ENCODE measurements at regions not wholly inside any gene's neighbourhood (a gene's known extent, or its start where the extent isn't known, plus 50 kb on each side); places are given as distances from the start of the nearest gene placed in this dataset.
"Not testable (repeated sequence)": the region's sequence is repeated elsewhere in the genome, so short reads cannot be mapped to it uniquely, and the experiment has no call there.

DNA sequence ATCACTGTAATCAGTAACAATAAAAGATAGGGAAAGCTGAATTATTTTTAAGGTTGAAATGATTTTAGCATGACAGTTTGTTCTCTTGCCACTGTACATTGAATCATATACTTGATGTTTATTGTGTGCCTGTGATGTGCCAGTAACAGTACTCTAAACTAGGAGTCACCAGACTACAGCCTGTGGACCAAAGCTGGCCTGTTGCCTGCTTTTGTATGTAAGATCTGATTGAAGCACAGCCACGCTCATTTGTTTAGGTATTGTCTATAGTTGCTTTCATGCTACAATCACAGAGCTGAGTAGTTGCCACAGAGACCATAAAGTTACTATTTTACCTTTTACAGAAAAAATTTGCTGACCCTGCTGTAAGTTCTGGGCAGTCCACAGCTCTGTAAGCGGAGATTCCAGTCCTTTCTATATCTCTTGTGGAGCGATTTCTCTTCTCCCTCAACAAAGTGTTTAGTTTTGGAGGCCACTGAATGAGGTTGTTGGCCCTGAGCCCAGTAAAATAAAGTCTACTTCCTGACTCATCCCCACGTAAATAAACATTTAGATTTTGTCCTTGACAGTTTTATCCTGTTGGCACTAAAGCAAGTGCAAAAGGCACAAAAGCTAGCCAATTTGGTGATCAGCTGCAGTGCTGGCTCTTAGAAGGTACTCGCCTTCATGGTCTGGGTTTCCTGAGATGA is 173.7 kb upstream of the VKORC1L1 start:
- H3K4me1 ChIP-seq (ENCODE audit: control insufficient read depth, insufficient read depth, low read length, poor library complexity, severe bottlenecking); H3K36me3 ChIP-seq (ENCODE audit: control insufficient read depth, insufficient read depth, low read length); H3K9me3 ChIP-seq (ENCODE audit: control insufficient read depth in 2 of 2, low read length in 2 of 2); H3K4me3 ChIP-seq (ENCODE audit: low read depth, low read length); DNase-seq; H3K27ac ChIP-seq (ENCODE audit: insufficient read depth, low read length, poor library complexity, severe bottlenecking); H3K27me3 Mint-ChIP-seq; ATAC-seq (ENCODE audit: low read depth in 2 of 2); H3K36me3 Mint-ChIP-seq; H3K27me3 ChIP-seq (ENCODE audit: control insufficient read depth, insufficient read depth, low read length); H3K4me3 Mint-ChIP-seq; H3K9me3 Mint-ChIP-seq; H3K27ac Mint-ChIP-seq; H3K4me1 Mint-ChIP-seq: not testable (repeated sequence)

DNA sequence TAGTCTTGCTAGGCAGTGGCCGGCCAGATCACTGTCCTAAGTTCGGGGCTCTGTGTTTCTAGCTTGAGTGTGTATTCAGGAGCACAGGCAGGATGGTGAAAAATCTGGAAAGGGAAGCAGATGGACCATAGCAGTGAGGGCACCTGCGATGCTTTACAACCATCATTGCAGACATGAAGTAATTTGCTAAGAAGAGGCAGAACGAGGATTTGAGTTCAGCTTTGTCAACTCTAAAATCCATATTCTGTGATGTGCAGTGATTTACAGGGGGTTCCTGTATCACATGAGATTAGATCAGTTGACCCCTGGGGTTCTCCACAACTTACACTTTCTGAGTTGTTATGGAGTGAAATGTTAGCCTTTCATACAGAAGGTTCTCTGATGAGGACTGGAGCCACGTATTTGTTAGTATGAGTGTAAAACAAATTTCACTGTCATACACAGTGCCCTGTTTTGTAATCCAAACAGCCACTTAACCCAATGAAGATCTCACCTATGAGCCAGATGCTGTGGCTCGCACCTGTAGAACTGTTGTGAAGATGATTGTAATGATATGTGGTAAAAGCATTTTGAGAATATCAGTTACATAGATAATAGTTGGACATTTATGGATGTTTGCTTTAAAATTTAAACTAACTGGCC is 173.0 kb upstream of the VKORC1L1 start:
- not testable (repeated sequence) for H3K27ac ChIP-seq (ENCODE audit: insufficient read depth, low read length, poor library complexity, severe bottlenecking); H3K4me3 Mint-ChIP-seq; DNase-seq; H3K4me1 Mint-ChIP-seq; H3K27ac Mint-ChIP-seq; H3K36me3 Mint-ChIP-seq; H3K9me3 Mint-ChIP-seq; H3K9me3 ChIP-seq (ENCODE audit: control insufficient read depth in 2 of 2, low read length in 2 of 2); H3K27me3 ChIP-seq (ENCODE audit: control insufficient read depth, insufficient read depth, low read length); H3K4me1 ChIP-seq (ENCODE audit: control insufficient read depth, insufficient read depth, low read length, poor library complexity, severe bottlenecking); ATAC-seq (ENCODE audit: low read depth in 2 of 2); H3K4me3 ChIP-seq (ENCODE audit: low read depth, low read length); H3K36me3 ChIP-seq (ENCODE audit: control insufficient read depth, insufficient read depth, low read length); H3K27me3 Mint-ChIP-seq

DNA sequence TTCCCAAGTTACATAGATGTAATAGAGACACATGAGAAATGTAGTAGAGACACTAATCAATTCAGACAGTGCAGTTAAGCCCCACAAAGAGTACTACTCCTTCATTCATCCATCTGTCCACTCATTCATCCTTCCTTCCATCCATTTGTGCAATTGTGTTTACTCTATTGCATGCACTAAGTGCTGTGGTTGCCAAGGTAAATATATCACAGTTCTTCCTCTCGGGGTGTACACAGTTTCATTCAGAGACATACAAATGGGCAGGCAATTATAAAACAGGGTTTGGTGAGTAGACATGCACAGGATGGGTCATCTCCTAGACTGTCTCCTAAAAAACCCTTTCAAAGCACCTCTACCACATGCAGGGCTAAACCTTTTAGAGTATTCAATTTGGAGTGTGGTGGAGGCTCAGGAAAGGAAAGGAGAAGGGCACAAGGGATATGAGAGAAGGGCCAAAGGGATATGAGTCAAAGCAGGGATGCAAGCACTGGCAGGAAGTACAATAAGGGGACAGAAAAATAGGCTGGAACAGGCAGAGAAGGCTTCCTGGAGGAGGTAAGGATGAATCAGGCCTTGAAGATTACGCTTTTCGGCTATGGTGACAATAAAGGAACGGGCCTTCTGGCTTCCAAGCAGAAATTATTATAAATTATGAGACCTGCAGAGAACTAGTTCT is 153.6 kb upstream of the VKORC1L1 start:
- not testable (repeated sequence) for H3K9me3 Mint-ChIP-seq; H3K27me3 Mint-ChIP-seq; H3K4me3 Mint-ChIP-seq; H3K27ac ChIP-seq (ENCODE audit: insufficient read depth, low read length, poor library complexity, severe bottlenecking); H3K27ac Mint-ChIP-seq; H3K27me3 ChIP-seq (ENCODE audit: control insufficient read depth, insufficient read depth, low read length); ATAC-seq (ENCODE audit: low read depth in 2 of 2); H3K4me1 ChIP-seq (ENCODE audit: control insufficient read depth, insufficient read depth, low read length, poor library complexity, severe bottlenecking); H3K4me3 ChIP-seq (ENCODE audit: low read depth, low read length); H3K9me3 ChIP-seq (ENCODE audit: control insufficient read depth in 2 of 2, low read length in 2 of 2); H3K36me3 ChIP-seq (ENCODE audit: control insufficient read depth, insufficient read depth, low read length); H3K4me1 Mint-ChIP-seq; DNase-seq; H3K36me3 Mint-ChIP-seq

DNA sequence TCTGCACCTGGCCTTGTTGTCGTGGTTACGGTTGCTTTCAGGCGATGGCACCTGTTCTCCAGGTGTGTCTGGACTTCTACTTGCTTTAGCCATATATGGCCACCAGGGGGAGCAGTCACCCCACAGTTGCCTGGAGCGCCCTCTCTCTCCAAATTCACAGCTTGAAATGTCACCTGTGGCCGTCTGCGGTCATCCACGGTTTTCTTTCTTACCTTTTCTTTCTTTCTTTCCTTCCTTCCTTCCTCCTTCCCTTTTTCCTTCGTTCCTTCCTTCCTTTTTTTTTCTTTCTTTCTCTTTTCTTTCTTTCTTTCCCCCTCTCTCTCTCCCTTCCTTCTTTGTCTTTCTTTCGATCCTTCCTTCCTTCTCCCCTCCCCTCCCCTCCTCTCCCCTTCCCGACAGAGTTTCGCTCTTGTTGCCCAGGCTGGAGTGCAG is 150.5 kb upstream of the VKORC1L1 start:
- Mint-ChIP-seq H3K27ac (peak overlapping the region in 1 of 3 donors; percentile 64), H3K4me3 (no peak overlapping the region), H3K9me3 (no peaks in the 10 kb centered on the region), H3K36me3 (peaks cover 12% of the 10 kb centered on the region), H3K4me1 (peaks cover 0 to 10% (median 4%) of the 10 kb centered on the region in 4 donors), H3K27me3 (no peaks in the 10 kb centered on the region)
- Histone ChIP-seq H3K36me3 (ENCODE audit: control insufficient read depth, insufficient read depth, low read length) (no peaks in the 10 kb centered on the region), H3K27ac (ENCODE audit: insufficient read depth, low read length, poor library complexity, severe bottlenecking) (no peak overlapping the region), H3K4me3 (ENCODE audit: low read depth, low read length) (no peak overlapping the region), H3K9me3 (ENCODE audit: control insufficient read depth in 2 of 2, low read length in 2 of 2) (no peaks in the 10 kb centered on the region), H3K27me3 (ENCODE audit: control insufficient read depth, insufficient read depth, low read length) (no peaks in the 10 kb centered on the region), H3K4me1 (ENCODE audit: control insufficient read depth, insufficient read depth, low read length, poor library complexity, severe bottlenecking) (no peaks in the 10 kb centered on the region)
- peak; percentile 59 to 74 (median 64) for DNase-seq
- ATAC-seq (ENCODE audit: low read depth in 2 of 2) = peak; percentile 58 to 69

DNA sequence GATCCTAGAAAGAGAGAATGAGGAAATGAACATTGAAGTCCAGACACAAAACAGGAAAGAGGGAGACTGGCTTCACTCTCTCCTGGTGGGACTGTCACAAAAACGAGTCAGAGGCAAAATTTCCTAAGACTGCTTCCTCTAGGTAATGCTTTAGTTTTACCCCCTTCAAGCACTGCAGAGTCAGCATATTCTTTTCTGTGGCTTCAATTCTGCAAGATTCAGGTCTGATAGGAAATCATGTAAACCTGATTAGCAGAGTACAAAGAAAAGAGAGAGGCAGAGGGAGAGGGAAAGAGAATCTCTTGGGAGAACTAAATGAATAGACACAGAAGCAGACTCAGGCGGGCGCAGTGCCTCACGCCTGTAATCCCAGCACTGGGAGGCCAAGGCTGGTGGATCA is 145.7 kb upstream of the VKORC1L1 start:
- Mint-ChIP-seq H3K36me3 (peaks cover 11% of the 10 kb centered on the region), H3K4me1 (peaks cover 2 to 12% (median 5%) of the 10 kb centered on the region in 4 donors), H3K27ac (peak overlapping the region in 1 of 3 donors; percentile 54)
- H3K36me3 ChIP-seq (ENCODE audit: control insufficient read depth, insufficient read depth, low read length); H3K4me3 Mint-ChIP-seq; H3K27ac ChIP-seq (ENCODE audit: insufficient read depth, low read length, poor library complexity, severe bottlenecking); H3K9me3 ChIP-seq (ENCODE audit: control insufficient read depth in 2 of 2, low read length in 2 of 2); H3K9me3 Mint-ChIP-seq; H3K27me3 Mint-ChIP-seq; H3K4me3 ChIP-seq (ENCODE audit: low read depth, low read length); ATAC-seq (ENCODE audit: low read depth in 2 of 2); H3K4me1 ChIP-seq (ENCODE audit: control insufficient read depth, insufficient read depth, low read length, poor library complexity, severe bottlenecking); DNase-seq; H3K27me3 ChIP-seq (ENCODE audit: control insufficient read depth, insufficient read depth, low read length): not testable (repeated sequence)

DNA sequence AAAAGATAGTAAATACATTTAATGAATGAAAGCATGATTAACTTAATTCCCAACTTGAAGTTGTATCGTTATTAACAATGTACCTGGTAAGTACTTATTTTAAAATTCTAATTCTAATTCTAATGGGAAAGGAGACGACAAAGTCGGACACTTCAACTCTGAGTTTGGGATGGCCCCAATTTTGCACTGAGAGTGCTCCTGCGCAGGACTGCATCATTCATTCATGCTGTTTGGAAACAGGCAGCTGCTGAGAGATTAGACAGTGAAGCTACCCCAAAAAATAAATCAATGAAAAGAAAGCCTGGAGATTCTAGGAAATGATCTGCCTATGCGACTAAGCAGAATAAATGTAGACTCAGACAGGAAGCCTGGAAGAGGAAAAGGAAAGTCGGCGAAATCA is 141.7 kb upstream of the VKORC1L1 start:
- Mint-ChIP-seq H3K36me3 (peaks cover 6% of the 10 kb centered on the region), H3K4me1 (peaks cover 0 to 9% (median 4%) of the 10 kb centered on the region in 4 donors), H3K9me3 (no peaks in the 10 kb centered on the region), H3K4me3 (peak overlapping the region in 2 of 4 donors; percentile 50 to 62), H3K27ac (peak overlapping the region in 1 of 3 donors; percentile 91), H3K27me3 (no peaks in the 10 kb centered on the region)
- peaks cover 5% of the 10 kb centered on the region for H3K4me1 ChIP-seq (ENCODE audit: control insufficient read depth, insufficient read depth, low read length, poor library complexity, severe bottlenecking)
- H3K27me3 ChIP-seq (ENCODE audit: control insufficient read depth, insufficient read depth, low read length) = no peaks in the 10 kb centered on the region
- ATAC-seq (ENCODE audit: low read depth in 2 of 2) (no peak), DNase-seq (no peak)
- H3K36me3 ChIP-seq (ENCODE audit: control insufficient read depth, insufficient read depth, low read length) = no peaks in the 10 kb centered on the region
- H3K9me3 ChIP-seq (ENCODE audit: control insufficient read depth in 2 of 2, low read length in 2 of 2) = no peaks in the 10 kb centered on the region
- H3K27ac ChIP-seq (ENCODE audit: insufficient read depth, low read length, poor library complexity, severe bottlenecking) = no peak overlapping the region
- H3K4me3 ChIP-seq (ENCODE audit: low read depth, low read length) = no peak overlapping the region

DNA sequence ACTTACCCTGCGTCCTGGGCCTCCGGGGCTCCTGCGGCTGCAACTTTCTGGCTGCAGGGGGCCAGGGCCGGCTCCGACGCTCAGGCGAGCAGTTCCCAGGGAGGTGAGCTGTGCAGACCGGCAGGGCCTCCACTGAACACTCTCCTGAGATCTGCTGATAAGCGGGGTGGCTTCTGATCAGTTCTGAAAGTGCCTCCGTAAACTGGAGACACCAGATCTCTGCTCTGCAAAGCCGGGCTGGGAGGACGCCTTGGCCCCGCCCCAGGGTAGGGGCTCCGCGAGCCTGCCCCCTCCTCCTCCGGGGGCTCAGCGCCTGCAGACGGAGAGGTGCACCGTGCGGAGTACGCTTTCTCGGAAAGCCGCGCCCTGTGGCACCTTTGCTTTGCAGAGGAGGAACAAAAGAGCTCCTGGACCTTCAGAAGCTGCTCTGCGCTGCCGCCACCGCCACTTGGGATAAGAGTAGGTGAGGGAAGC is 141.3 kb upstream of the VKORC1L1 start:
- DNase-seq = peak in 1 of 3 donors; percentile 54
- Histone ChIP-seq H3K4me3 (ENCODE audit: low read depth, low read length) (no peak overlapping the region), H3K4me1 (ENCODE audit: control insufficient read depth, insufficient read depth, low read length, poor library complexity, severe bottlenecking) (peaks cover 5% of the 10 kb centered on the region), H3K9me3 (ENCODE audit: control insufficient read depth in 2 of 2, low read length in 2 of 2) (no peaks in the 10 kb centered on the region), H3K27ac (ENCODE audit: insufficient read depth, low read length, poor library complexity, severe bottlenecking) (no peak overlapping the region), H3K27me3 (ENCODE audit: control insufficient read depth, insufficient read depth, low read length) (no peaks in the 10 kb centered on the region), H3K36me3 (ENCODE audit: control insufficient read depth, insufficient read depth, low read length) (no peaks in the 10 kb centered on the region)
- peaks cover 5% of the 10 kb centered on the region for H3K36me3 Mint-ChIP-seq
- H3K27me3 Mint-ChIP-seq = no peaks in the 10 kb centered on the region
- H3K9me3 Mint-ChIP-seq = no peaks in the 10 kb centered on the region
- peak; percentile 40 to 42 for ATAC-seq (ENCODE audit: low read depth in 2 of 2)
- no peak overlapping the region for H3K27ac Mint-ChIP-seq
- H3K4me1 Mint-ChIP-seq = peaks cover 0 to 9% (median 4%) of the 10 kb centered on the region in 4 donors
- H3K4me3 Mint-ChIP-seq = peak overlapping the region in 2 of 4 donors; percentile 50 to 62
